Transverse colon (tissue), 4 donors: ENCODE measurements at regions not wholly inside any gene's neighbourhood (a gene's known extent, or its start where the extent isn't known, plus 50 kb on each side); places are given as distances from the start of the nearest gene placed in this dataset.

Source experiments
- CTCF ChIP-seq, 5 experiments: fragments of 200-600 bp in 3 of 5; fragments of 450-650 bp in 2 of 5; sonication (generic) in 3 of 5; IDR thresholded peaks; 1 replicate in 2 of 5; 2 replicates in 3 of 5; pipeline ENCODE4 v1.5.1; 2016 to 2017; ENCODE audit warnings: antibody characterized with exemption in 5 of 5, inconsistent platforms in 3 of 5, mild to moderate bottlenecking in 2 of 5, moderate library complexity in 1 of 5
- POLR2A ChIP-seq: fragments of 450-650 bp; IDR thresholded peaks from one replicate; pipeline ENCODE4 v1.6.1; 2016; ENCODE audit warnings: antibody characterized with exemption, mild to moderate bottlenecking, moderate library complexity
- POLR2AphosphoS5 ChIP-seq, 3 donors: sonication (generic); formaldehyde crosslinking; IDR thresholded peaks; one replicate each; pipeline ENCODE4 v1.6.1; 2016; ENCODE audit warnings: antibody characterized with exemption in 3 of 3

GRCh38 chr15:91552555-91552954, 301.0 kb upstream of the SLCO3A1 start:
- TF ChIP-seq CTCF (IDR thresholded peaks at IDR 0.05) = no peak
- TF ChIP-seq POLR2A = no peak
- TF ChIP-seq POLR2AphosphoS5 (IDR thresholded peaks at IDR 0.05) = no peak
